OCI-LY7 (cell line): ENCODE measurements at regions not wholly inside any gene's neighbourhood (a gene's known extent, or its start where the extent isn't known, plus 50 kb on each side); places are given as distances from the start of the nearest gene placed in this dataset.

Source experiments
- CTCF ChIP-seq: fragments of 200-600 bp; sonication (generic); conservative IDR thresholded peaks from 2 replicates; pipeline ENCODE4 v1.5.1; 2014; ENCODE audit warnings: mild to moderate bottlenecking, antibody characterized with exemption, low read length, moderate library complexity, mixed read lengths
- EZH2phosphoT487 ChIP-seq: fragments of 200-600 bp; sonication (generic); IDR thresholded peaks from 2 replicates; pipeline ENCODE4 v1.6.1; 2018; ENCODE audit warnings: low read depth, borderline replicate concordance, mild to moderate bottlenecking, mixed run types, antibody characterized with exemption, low read length, moderate library complexity, mixed read lengths

GRCh38 chr14:57086271-57087162 lies 182.2 kb downstream of the EXOC5 start:
- TF ChIP-seq CTCF (no peak), EZH2phosphoT487 (no peak)
